Esophagus (tissue), 2 donors: ENCODE measurements at regions not wholly inside any gene's neighbourhood (a gene's known extent, or its start where the extent isn't known, plus 50 kb on each side); places are given as distances from the start of the nearest gene placed in this dataset.

Experiments
- H3K27ac ChIP-seq, 2 donors: one replicate each; pipeline ENCODE4 v1.5.1; 2013; ENCODE audit warnings: low read depth in 2 of 2, mild to moderate bottlenecking in 2 of 2, inconsistent platforms in 1 of 2, low read length in 1 of 2, moderate library complexity in 1 of 2
- H3K27me3 ChIP-seq, 2 donors: one replicate each; pipeline ENCODE4 v1.6.1; 2013; ENCODE audit warnings: low read length in 2 of 2, control low read depth in 1 of 2, mild to moderate bottlenecking in 1 of 2; ENCODE audit not compliant: insufficient read depth in 2 of 2, control insufficient read depth in 1 of 2
- H3K36me3 ChIP-seq, 2 donors: one replicate each; pipeline ENCODE4 v1.6.1; 2013; ENCODE audit warnings: low read length in 1 of 2; ENCODE audit not compliant: control insufficient read depth in 2 of 2, insufficient read depth in 2 of 2
- H3K4me1 ChIP-seq, 2 donors: one replicate each; pipeline ENCODE4 v1.6.1; 2013; ENCODE audit warnings: low read length in 1 of 2; ENCODE audit not compliant: control insufficient read depth in 2 of 2, insufficient read depth in 2 of 2
- H3K4me3 ChIP-seq, 2 donors: one replicate each; pipeline ENCODE4 v1.5.1; 2013; ENCODE audit warnings: low read length in 2 of 2, mild to moderate bottlenecking in 2 of 2, low read depth in 1 of 2, moderate library complexity in 1 of 2
- H3K9me3 ChIP-seq, 2 donors: one replicate each; pipeline ENCODE4 v1.6.1; 2013; ENCODE audit warnings: mild to moderate bottlenecking in 2 of 2, low read depth in 1 of 2, low read length in 1 of 2, moderate library complexity in 1 of 2; ENCODE audit not compliant: control insufficient read depth in 2 of 2, insufficient read depth in 1 of 2
- WGBS, 2 donors: extraction: QIAGEN DNeasy Blood & Tissue Kit; methylation state at CpG; one replicate each; pipeline ENCODE4 v1.1.7; 2013; 5-methylcytosine and 5-hydroxymethylcytosine counted together
- donor health status: healthy with polysubstance abuse.
- donor health status: Bipolar disorder and iron deficiency.

DNA sequence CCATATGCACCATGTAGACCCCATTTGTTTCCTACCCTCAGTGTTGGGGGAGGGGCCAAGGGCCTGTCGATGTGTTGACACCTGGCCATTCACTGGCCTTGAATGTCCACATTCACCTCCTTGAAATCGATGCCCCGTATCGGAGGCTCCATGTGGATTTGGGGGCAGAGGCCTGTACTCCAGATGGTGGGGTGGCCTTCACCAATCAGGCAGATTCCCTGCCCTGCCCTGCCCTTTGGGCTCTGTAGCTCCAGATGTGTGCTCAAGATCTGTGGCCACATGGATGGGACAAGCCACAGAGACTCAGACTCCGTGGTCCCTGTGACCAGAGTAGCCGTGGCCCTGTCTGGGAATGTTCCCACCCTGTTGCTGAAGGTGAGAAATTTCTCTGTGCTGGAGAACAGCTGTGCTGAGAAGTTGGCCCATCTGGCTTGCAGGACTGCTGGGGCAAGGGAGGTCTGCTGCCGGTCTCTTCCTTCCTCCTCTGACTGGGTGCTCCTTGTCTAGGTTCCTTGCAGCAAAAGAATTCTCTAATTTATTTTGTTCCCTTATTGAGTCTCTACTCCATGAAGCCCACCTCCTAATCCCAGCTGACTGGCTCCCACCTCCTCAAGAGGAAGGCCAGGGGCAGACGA, 221.3 kb downstream of the SEC14L1 start:
- Histone ChIP-seq H3K27ac (no peak overlapping the region), H3K27me3 (no peaks in the 10 kb centered on the region), H3K4me1 (peaks cover 7 to 28% of the 10 kb centered on the region in 2 donors), H3K36me3 (peaks cover 0 to 5% of the 10 kb centered on the region in 2 donors), H3K9me3 (no peaks in the 10 kb centered on the region), H3K4me3 (no peak overlapping the region)
- 89 to 92% methylated on average over 8 of the region's 8 CpGs for WGBS, 2 donors

DNA sequence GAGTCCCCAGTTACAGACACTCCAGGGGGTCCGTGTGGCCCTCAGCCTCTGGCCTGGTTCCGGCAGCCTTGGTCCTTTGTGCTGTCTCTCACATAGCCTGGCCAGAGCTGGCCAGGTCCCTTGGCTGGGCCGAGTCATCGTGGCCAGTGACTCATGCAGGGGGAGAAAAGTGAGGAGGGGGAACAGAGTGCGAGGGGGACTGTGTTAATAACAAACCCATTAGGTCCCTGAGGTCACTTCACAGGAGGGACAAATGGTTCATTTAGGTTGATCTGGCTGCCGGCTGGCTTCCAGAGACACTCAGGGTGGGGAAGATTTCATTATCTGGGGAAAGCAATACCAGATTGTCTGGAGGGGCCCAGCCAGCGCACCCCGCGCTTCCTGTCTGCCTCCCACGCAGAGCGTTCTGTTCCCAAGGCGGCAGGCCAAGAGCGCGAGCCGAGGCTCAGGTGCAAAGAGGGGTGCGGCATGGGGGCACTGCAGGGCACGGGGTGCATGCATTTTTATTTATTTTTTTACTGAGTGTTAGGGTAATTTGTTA, 223.1 kb downstream of the SEC14L1 start:
- no peaks in the 10 kb centered on the region for H3K27me3 ChIP-seq
- 36 to 53% methylated on average over 17 of the region's 17 CpGs for WGBS, 2 donors
- peak overlapping the region in 1 of 2 donors; percentile 50 for H3K27ac ChIP-seq
- H3K36me3 ChIP-seq: peaks cover 0 to 5% of the 10 kb centered on the region in 2 donors
- H3K9me3 ChIP-seq: no peaks in the 10 kb centered on the region
- peaks cover 7 to 31% of the 10 kb centered on the region in 2 donors for H3K4me1 ChIP-seq
- no peak overlapping the region for H3K4me3 ChIP-seq

DNA sequence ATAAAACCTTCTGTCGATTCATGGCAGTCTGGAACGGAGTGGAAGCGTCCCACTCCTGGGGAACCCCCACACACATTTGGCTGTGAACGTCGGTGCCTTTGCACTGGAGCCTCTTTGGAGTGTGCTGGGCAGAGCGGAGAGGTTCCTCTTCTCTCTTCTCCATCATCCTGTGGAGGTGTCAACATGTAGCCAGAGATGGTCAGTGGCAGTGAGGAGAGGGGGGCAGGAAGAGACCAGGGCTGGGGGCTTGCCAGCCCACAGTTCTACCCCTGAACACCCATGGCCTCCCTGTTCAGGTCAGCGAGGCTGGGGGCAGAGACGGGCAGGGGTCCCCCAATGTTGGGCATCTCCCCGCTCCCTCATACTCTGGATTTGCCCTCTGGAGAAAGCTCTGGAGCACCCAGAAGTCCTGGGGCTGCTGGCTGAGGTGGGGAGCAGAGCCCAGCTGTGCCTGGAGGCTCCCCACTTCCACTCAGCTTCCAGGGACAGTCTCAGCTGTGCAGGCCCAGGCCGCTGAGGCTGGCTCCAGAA, 223.7 kb downstream of the SEC14L1 start:
- Histone ChIP-seq H3K4me1 (peaks cover 7 to 31% of the 10 kb centered on the region in 2 donors), H3K27ac (peak overlapping the region; percentile 25 to 45)
- WGBS, 2 donors: 69 to 73% methylated on average over 10 of the region's 10 CpGs

DNA sequence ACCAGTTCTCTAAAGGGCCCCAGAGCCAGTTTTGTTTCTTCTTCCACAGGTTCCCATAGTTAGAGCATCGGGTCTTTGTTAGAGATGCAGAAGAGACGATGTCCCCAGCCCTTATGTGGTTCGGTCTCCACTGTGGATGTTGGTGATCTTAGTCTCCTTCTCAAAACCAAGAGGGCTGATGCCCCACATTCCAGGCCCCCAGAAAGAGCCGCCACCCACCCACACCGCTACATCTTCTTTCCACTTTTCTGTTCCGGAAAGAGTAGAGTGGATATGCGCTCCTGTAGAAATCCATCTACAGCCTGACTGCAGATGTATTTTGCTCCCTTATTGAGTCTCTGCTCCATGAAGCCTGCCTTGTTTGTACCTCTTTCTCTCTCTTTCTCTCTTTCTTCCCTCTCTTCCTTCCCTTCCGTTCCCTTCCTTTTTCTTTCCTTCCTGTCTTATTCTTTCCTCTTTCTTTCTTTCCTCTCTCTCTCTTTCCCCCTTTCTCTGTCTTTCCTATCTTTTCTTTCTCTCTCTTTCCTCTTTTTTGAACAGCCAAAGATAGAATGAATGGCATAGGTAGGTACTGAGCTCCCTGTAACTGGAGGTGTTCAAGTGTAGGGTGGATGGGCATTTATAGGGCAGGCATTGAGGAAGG, 224.3 kb downstream of the SEC14L1 start:
- Histone ChIP-seq H3K36me3 (peaks cover 0 to 5% of the 10 kb centered on the region in 2 donors), H3K9me3 (no peaks in the 10 kb centered on the region), H3K27me3 (no peaks in the 10 kb centered on the region), H3K27ac (peak overlapping the region; percentile 79 to 82), H3K4me1 (peaks cover 7 to 31% of the 10 kb centered on the region in 2 donors), H3K4me3 (no peak overlapping the region)
- 92 to 95% methylated on average over 8 of the region's 8 CpGs for WGBS, 2 donors

More for the DNA sequence above, 223.7 kb downstream of the SEC14L1 start:
- no peaks in the 10 kb centered on the region for H3K9me3 ChIP-seq
- H3K4me3 ChIP-seq: no peak overlapping the region
- peaks cover 0 to 5% of the 10 kb centered on the region in 2 donors for H3K36me3 ChIP-seq
- H3K27me3 ChIP-seq: no peaks in the 10 kb centered on the region

DNA sequence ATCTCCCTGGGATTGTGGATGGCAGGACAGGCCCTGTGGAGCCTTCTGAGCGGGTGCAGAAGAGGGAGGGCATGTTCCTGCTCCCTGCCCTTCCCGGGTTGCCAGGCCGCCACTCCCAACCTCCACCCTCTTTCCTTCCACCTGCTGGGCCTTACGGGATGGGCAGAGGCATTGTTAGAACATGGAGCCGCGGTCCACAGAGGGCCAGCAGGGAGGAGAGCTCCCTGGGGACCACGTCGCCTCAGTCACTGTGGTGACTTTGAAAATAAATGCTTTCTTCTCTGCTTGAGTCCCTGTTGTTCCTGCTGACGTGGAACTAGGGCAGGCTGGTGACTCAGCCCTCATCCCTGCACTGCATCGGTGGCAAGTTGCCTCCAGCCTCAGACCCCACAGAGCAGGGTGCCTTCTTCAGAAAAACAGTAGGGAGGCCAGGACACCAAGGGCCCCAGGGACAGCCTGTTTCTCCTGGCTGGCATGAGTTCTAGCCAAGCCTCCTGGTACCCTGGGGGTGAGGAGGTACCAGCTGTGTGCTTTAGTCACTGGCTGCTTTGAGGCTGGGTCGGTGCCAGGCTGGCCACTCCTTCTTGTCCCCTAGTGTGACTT, 224.9 kb downstream of the SEC14L1 start:
- H3K27ac ChIP-seq: peak overlapping the region; percentile 79 to 82
- H3K36me3 ChIP-seq: peaks cover 0 to 5% of the 10 kb centered on the region in 2 donors
- WGBS, 2 donors: 33 to 42% methylated on average over 11 of the region's 11 CpGs
- H3K9me3 ChIP-seq: no peaks in the 10 kb centered on the region
- no peak overlapping the region for H3K4me3 ChIP-seq
- H3K4me1 ChIP-seq: peaks cover 7 to 31% of the 10 kb centered on the region in 2 donors
- no peaks in the 10 kb centered on the region for H3K27me3 ChIP-seq

DNA sequence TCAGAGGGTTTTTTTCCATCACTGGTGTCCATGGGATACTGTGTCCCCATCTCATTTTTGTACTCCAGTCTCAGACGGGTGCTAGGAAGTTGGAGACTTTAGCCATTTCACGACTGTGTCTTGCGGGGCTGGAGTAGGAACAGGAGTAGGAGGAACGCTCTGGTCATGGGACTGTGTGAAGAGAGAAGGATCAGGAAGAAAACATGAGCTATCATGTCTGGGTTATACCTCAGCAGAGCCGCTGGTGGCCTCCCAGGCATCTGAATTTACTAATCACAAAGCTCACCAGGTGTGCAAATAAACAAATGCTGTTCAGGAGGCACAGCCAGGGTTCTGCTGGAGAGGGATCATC, 225.4 kb downstream of the SEC14L1 start:
- Histone ChIP-seq H3K4me1 (peaks cover 9 to 33% of the 10 kb centered on the region in 2 donors), H3K9me3 (no peaks in the 10 kb centered on the region), H3K27me3 (no peaks in the 10 kb centered on the region), H3K4me3 (no peak overlapping the region), H3K36me3 (peaks cover 0 to 5% of the 10 kb centered on the region in 2 donors), H3K27ac (peak overlapping the region; percentile 79 to 82)
- WGBS, 2 donors: 35 to 49% methylated on average over 5 of the region's 5 CpGs

DNA sequence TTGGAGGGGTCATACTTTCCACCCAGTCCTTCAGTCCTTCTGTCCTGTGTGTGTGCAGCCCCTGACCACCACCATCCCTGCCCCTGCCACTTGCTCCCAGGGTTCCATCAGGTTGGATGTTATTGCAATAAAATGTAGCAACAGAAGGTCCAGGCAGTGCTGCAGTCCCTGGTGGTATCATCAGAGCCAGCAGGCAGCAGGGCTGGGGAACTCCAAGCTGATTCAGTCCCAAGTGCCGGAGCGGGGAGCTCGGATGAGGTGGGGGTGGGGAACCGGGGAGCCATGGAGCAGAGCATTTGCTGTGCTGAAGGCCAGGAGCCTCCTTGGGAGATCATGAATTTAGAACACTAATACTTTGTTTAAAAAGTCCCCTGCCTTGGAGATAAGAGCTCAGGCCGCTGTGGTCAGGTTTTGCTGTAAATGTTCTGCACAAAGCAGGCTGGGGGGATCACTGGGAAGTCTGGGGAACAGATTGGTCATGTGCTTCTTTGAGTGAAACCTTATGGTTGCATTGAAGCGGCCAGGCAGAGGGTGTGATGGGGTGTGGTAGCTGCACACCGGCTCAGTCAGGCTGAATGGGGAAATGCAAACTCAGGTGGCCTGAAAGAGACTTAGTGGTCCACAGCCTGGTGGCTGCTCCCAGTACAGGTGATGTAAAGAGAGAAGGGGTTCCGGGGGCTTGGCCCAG, 225.9 kb downstream of the SEC14L1 start:
- Histone ChIP-seq H3K27me3 (no peaks in the 10 kb centered on the region), H3K4me1 (peaks cover 14 to 37% of the 10 kb centered on the region in 2 donors), H3K4me3 (no peak overlapping the region), H3K9me3 (no peaks in the 10 kb centered on the region), H3K36me3 (peaks cover 0 to 5% of the 10 kb centered on the region in 2 donors), H3K27ac (peak overlapping the region; percentile 79 to 82)
- WGBS, 2 donors: 34 to 44% methylated on average over 8 of the region's 8 CpGs

DNA sequence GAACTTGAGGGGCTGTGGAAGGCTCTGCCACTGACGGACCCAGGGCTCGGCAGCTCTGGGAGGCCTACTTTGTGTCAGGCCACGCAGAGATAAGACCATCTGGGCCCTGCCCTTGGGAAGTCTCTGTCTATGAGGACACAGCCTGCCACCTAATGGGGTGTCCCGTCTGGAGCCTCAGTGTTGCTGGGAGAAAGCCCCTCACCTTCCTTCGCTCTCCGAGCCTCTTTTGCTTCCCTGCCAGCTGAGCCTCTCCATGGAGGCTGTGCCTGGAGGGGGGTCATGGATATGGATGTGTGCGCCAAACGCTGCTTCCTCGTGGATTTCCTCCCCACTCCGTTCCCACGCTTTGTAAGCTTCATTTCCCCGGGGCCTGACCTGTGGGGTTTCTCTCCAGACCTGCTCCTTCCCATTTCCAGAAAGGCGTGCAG, 228.8 kb downstream of the SEC14L1 start:
- Histone ChIP-seq H3K27me3 (no peaks in the 10 kb centered on the region), H3K4me1 (peaks cover 12 to 36% of the 10 kb centered on the region in 2 donors), H3K9me3 (no peaks in the 10 kb centered on the region), H3K27ac (peak overlapping the region in 1 of 2 donors; percentile 6), H3K36me3 (peaks cover 0 to 2% of the 10 kb centered on the region in 2 donors), H3K4me3 (no peak overlapping the region)
- 88 to 93% methylated on average over 13 of the region's 13 CpGs for WGBS, 2 donors

DNA sequence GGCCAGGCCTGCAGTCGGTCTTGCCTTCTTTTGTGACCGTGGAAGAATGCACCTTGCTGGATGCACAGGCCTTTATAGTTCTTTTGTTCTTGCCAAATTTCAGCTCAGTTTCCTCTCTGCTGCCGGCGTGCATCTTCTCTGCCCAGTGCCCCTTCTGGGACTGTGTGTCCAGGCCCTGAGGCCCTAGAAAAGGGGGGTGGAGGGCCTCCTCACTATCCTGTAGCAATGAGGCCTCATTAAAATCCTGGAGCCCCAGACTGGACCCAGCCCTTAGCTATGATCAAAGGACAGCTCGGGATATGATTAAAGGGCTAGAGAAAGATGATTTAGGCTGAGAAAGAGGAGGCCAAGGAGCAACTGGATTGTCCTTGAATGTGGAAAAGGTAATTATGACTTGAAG, 229.8 kb downstream of the SEC14L1 start:
- no peak overlapping the region for H3K4me3 ChIP-seq
- H3K27ac ChIP-seq: no peak overlapping the region
- H3K4me1 ChIP-seq: peaks cover 10 to 34% of the 10 kb centered on the region in 2 donors

More for the DNA sequence above, 229.8 kb downstream of the SEC14L1 start:
- Histone ChIP-seq H3K9me3 (no peaks in the 10 kb centered on the region), H3K27me3 (no peaks in the 10 kb centered on the region), H3K36me3 (peaks cover 0 to 2% of the 10 kb centered on the region in 2 donors)
- 70 to 83% methylated on average over 5 of the region's 5 CpGs for WGBS, 2 donors
